Suprapubic skin (tissue), 4 donors: ENCODE measurements at regions not wholly inside any gene's neighbourhood (a gene's known extent, or its start where the extent isn't known, plus 50 kb on each side); places are given as distances from the start of the nearest gene placed in this dataset.

Experiments
- DNase-seq, 2 donors: peaks; one replicate each; pipeline ENCODE4 v3.0.0-alpha.2; 2019; ENCODE audit warnings: low spot score in 2 of 2
- H3K27ac ChIP-seq: fragments of 200-600 bp; sonication (generic); one replicate; pipeline ENCODE4 v1.5.1; 2019
- H3K27me3 ChIP-seq: fragments of 200-600 bp; sonication (generic); one replicate; pipeline ENCODE4 v1.5.1; 2019
- H3K36me3 ChIP-seq: fragments of 200-600 bp; sonication (generic); one replicate; pipeline ENCODE4 v1.5.1; 2019
- H3K4me1 ChIP-seq: fragments of 200-600 bp; sonication (generic); one replicate; pipeline ENCODE4 v1.5.1; 2019
- H3K4me3 ChIP-seq: fragments of 200-600 bp; sonication (generic); one replicate; pipeline ENCODE4 v1.5.1; 2019; ENCODE audit warnings: mild to moderate bottlenecking
- H3K9me3 ChIP-seq: fragments of 200-600 bp; sonication (generic); one replicate; pipeline ENCODE4 v1.5.1; 2019
- CTCF ChIP-seq, 2 donors: fragments of 200-600 bp in 1 of 2; fragments of 450-650 bp in 1 of 2; sonication (generic) in 1 of 2; IDR thresholded peaks; one replicate each; pipeline ENCODE4 v1.5.1; 2016 to 2019; ENCODE audit warnings: antibody characterized with exemption in 2 of 2, mild to moderate bottlenecking in 1 of 2, moderate library complexity in 1 of 2
- EP300 ChIP-seq: sonication (generic); formaldehyde crosslinking; IDR thresholded peaks from one replicate; pipeline ENCODE4 v1.6.1; 2017; ENCODE audit warnings: antibody characterized with exemption
- POLR2A ChIP-seq, 2 donors: fragments of 450-650 bp; IDR thresholded peaks; one replicate each; pipeline ENCODE4 v1.6.1; 2017; ENCODE audit warnings: antibody characterized with exemption in 2 of 2, mild to moderate bottlenecking in 2 of 2, moderate library complexity in 2 of 2
- POLR2AphosphoS5 ChIP-seq, 3 donors: sonication (generic); formaldehyde crosslinking; IDR thresholded peaks; one replicate each; pipeline ENCODE4 v1.6.1; 2017; ENCODE audit warnings: antibody characterized with exemption in 3 of 3
- WGBS: methylation state at CpG from one replicate; pipeline ENCODE4 v1.1.5; 2018; 5-methylcytosine and 5-hydroxymethylcytosine counted together

- Histone ChIP-seq H3K4me3 (no peak overlapping the region), H3K9me3 (no peaks in the 10 kb centered on the region), H3K27me3 (no peaks in the 10 kb centered on the region), H3K36me3 (no peaks in the 10 kb centered on the region), H3K27ac (no peak overlapping the region), H3K4me1 (no peaks in the 10 kb centered on the region)
- TF ChIP-seq POLR2AphosphoS5 (IDR thresholded peaks at IDR 0.05): no peak
- no peak for TF ChIP-seq CTCF (IDR thresholded peaks at IDR 0.05)
- TF ChIP-seq POLR2A (IDR thresholded peaks at IDR 0.05): no peak
- no peak for TF ChIP-seq EP300
- DNase-seq: no peak
These were observed 595.5 kb downstream of the SLITRK1 start for GRCh38 chr13:83286737-83287136.

- no peak for DNase-seq
- Histone ChIP-seq H3K4me3 (no peak overlapping the region), H3K36me3 (no peaks in the 10 kb centered on the region), H3K4me1 (no peaks in the 10 kb centered on the region), H3K27ac (no peak overlapping the region), H3K27me3 (no peaks in the 10 kb centered on the region), H3K9me3 (no peaks in the 10 kb centered on the region)
- no peak for TF ChIP-seq POLR2AphosphoS5 (IDR thresholded peaks at IDR 0.05)
- no peak for TF ChIP-seq CTCF (IDR thresholded peaks at IDR 0.05)
- TF ChIP-seq POLR2A (IDR thresholded peaks at IDR 0.05): no peak
- TF ChIP-seq EP300: no peak
- 61% methylated on average over 1 of the region's 1 CpG for WGBS
These were observed 600.6 kb downstream of the SLITRK1 start for GRCh38 chr13:83281654-83282053.

GRCh38 chr13:83274679-83275078 is 607.6 kb downstream of the SLITRK1 start:
- Histone ChIP-seq H3K27me3 (no peaks in the 10 kb centered on the region), H3K27ac (no peak overlapping the region), H3K4me1 (no peaks in the 10 kb centered on the region), H3K36me3 (no peaks in the 10 kb centered on the region), H3K4me3 (no peak overlapping the region), H3K9me3 (no peaks in the 10 kb centered on the region)
- no peak for DNase-seq
- no peak for TF ChIP-seq POLR2AphosphoS5 (IDR thresholded peaks at IDR 0.05)
- no peak for TF ChIP-seq EP300
- TF ChIP-seq POLR2A (IDR thresholded peaks at IDR 0.05): no peak
- TF ChIP-seq CTCF (IDR thresholded peaks at IDR 0.05): no peak

- Histone ChIP-seq H3K36me3 (no peaks in the 10 kb centered on the region), H3K4me1 (no peaks in the 10 kb centered on the region), H3K27ac (no peak overlapping the region), H3K9me3 (no peaks in the 10 kb centered on the region), H3K4me3 (no peak overlapping the region), H3K27me3 (no peaks in the 10 kb centered on the region)
- TF ChIP-seq EP300: no peak
- no peak for TF ChIP-seq POLR2AphosphoS5 (IDR thresholded peaks at IDR 0.05)
- no peak for TF ChIP-seq CTCF (IDR thresholded peaks at IDR 0.05)
- no peak for TF ChIP-seq POLR2A (IDR thresholded peaks at IDR 0.05)
- no peak for DNase-seq
- WGBS: 54% methylated on average over 1 of the region's 1 CpG
These were observed 609.5 kb downstream of the SLITRK1 start for GRCh38 chr13:83272652-83273240.

- no peak for DNase-seq
- H3K9me3 ChIP-seq: no peaks in the 10 kb centered on the region
- no peaks in the 10 kb centered on the region for H3K36me3 ChIP-seq
- no peak overlapping the region for H3K4me3 ChIP-seq
- H3K4me1 ChIP-seq: no peaks in the 10 kb centered on the region
- H3K27ac ChIP-seq: no peak overlapping the region
- WGBS: 44% methylated on average over 1 of the region's 1 CpG
- H3K27me3 ChIP-seq: no peaks in the 10 kb centered on the region
- no peak for TF ChIP-seq EP300
- no peak for TF ChIP-seq POLR2A (IDR thresholded peaks at IDR 0.05)
- no peak for TF ChIP-seq POLR2AphosphoS5 (IDR thresholded peaks at IDR 0.05)
- no peak for TF ChIP-seq CTCF (IDR thresholded peaks at IDR 0.05)
These were observed 610.2 kb downstream of the SLITRK1 start for GRCh38 chr13:83272076-83272475.
